IMR-90 (cell line): ENCODE measurements at regions not wholly inside any gene's neighbourhood (a gene's known extent, or its start where the extent isn't known, plus 50 kb on each side); places are given as distances from the start of the nearest gene placed in this dataset.

Source experiments
- ATAC-seq: fragments of 200-7000 bp; cut with Tn5 transposase; 2 replicates; pipeline ENCODE4 v1.9.1; 2020; ENCODE audit warnings: low read depth, mild to moderate bottlenecking, moderate library complexity
- BruUV-seq: library from RNA; stranded (reverse); fragments of 400-500 nt; replicated peaks from 2 replicates; lab custom pipeline; 2021; lab: Mats Ljungman, UMichigan
- CTCF ChIA-PET: fragments of 300-600 bp; formaldehyde crosslinking; extraction: SDS; loops from one replicate; lab custom pipeline; 2021; ENCODE audit warnings: antibody characterized with exemption; lab: Yijun Ruan, JAX
- POLR2A ChIA-PET: fragments of 300-600 bp; sonication (Branson Sonifier 250); formaldehyde crosslinking; loops from one replicate; lab custom pipeline; 2022; ENCODE audit warnings: antibody characterized with exemption; ENCODE audit not compliant: unreplicated experiment; lab: Charles Lee
- DNase-seq: peaks from one replicate; pipeline ENCODE4 v3.0.0; 2013
- H2AFZ ChIP-seq: replicated peaks from 2 replicates; pipeline ENCODE3; 2013; ENCODE audit warnings: low read length, mild to moderate bottlenecking; ENCODE audit not compliant: poor library complexity
- H2AK5ac ChIP-seq: 2 replicates; pipeline ENCODE4 v1.6.1; 2013; ENCODE audit warnings: low read depth, low read length, inconsistent platforms
- H2AK9ac ChIP-seq: replicated peaks from 2 replicates; pipeline ENCODE3; 2013; ENCODE audit warnings: mild to moderate bottlenecking, low read depth, low read length, moderate library complexity; ENCODE audit not compliant: poor library complexity
- H2BK120ac ChIP-seq: 2 replicates; pipeline ENCODE4 v1.6.1; 2013; ENCODE audit warnings: low read depth, low read length, inconsistent platforms
- H2BK15ac ChIP-seq: 3 replicates; pipeline ENCODE4 v1.6.1; 2013; ENCODE audit warnings: low read depth, low read length, inconsistent platforms
- H2BK20ac ChIP-seq: 2 replicates; pipeline ENCODE4 v1.6.1; 2013; ENCODE audit warnings: low read depth, mild to moderate bottlenecking, inconsistent platforms, low read length, moderate library complexity
- H2BK5ac ChIP-seq: 2 replicates; pipeline ENCODE4 v1.6.1; 2013; ENCODE audit warnings: mild to moderate bottlenecking, low read depth, low read length, inconsistent platforms; ENCODE audit not compliant: poor library complexity, severe bottlenecking
- H3K14ac ChIP-seq: replicated peaks from 2 replicates; pipeline ENCODE4 v1.6.1; 2013; ENCODE audit warnings: low read depth, low read length, inconsistent platforms
- H3K18ac ChIP-seq: 2 replicates; pipeline ENCODE4 v1.6.1; 2013; ENCODE audit warnings: low read depth, low read length, control low read depth
- H3K23ac ChIP-seq: 2 replicates; pipeline ENCODE4 v1.6.1; 2013; ENCODE audit warnings: low read depth, low read length, inconsistent platforms
- H3K27ac ChIP-seq: 2 replicates; pipeline ENCODE4 v1.5.1; 2013; ENCODE audit warnings: mild to moderate bottlenecking, control low read depth, low read length; ENCODE audit not compliant: insufficient read depth
- H3K27me3 ChIP-seq: 2 replicates; pipeline ENCODE4 v1.6.1; 2013; ENCODE audit warnings: low read length; ENCODE audit not compliant: control insufficient read depth, insufficient read depth
- H3K36me3 ChIP-seq: 2 replicates; pipeline ENCODE4 v1.6.1; 2013; ENCODE audit warnings: low read length, mixed read lengths; ENCODE audit not compliant: control insufficient read depth, insufficient read depth
- H3K4ac ChIP-seq: 2 replicates; pipeline ENCODE4 v1.6.1; 2013; ENCODE audit warnings: low read depth, low read length, inconsistent platforms
- H3K4me1 ChIP-seq: 2 replicates; pipeline ENCODE4 v1.6.1; 2013; ENCODE audit warnings: low read length, mixed read lengths; ENCODE audit not compliant: control insufficient read depth, insufficient read depth
- H3K4me2 ChIP-seq: 2 replicates; pipeline ENCODE4 v1.6.1; 2013; ENCODE audit warnings: low read depth, mild to moderate bottlenecking, control low read depth, low read length, moderate library complexity
- H3K4me3 ChIP-seq: 2 replicates; pipeline ENCODE4 v1.5.1; 2013; ENCODE audit warnings: low read depth, mild to moderate bottlenecking, control low read depth, low read length, moderate library complexity; ENCODE audit not compliant: insufficient read depth
- H3K56ac ChIP-seq: 2 replicates; pipeline ENCODE4 v1.6.1; 2013; ENCODE audit warnings: low read length, inconsistent platforms; ENCODE audit not compliant: insufficient read depth; ENCODE audit errors: extremely low read depth
- H3K79me1 ChIP-seq, 2 experiments: 2 replicates each; pipeline ENCODE4 v1.6.1; 2013; ENCODE audit warnings: low read length in 2 of 2, inconsistent platforms in 1 of 2, low read depth in 1 of 2
- H3K9ac ChIP-seq: 2 replicates; pipeline ENCODE4 v1.6.1; 2013; ENCODE audit warnings: low read depth, low read length, control low read depth
- H3K9me1 ChIP-seq: 2 replicates; pipeline ENCODE4 v1.6.1; 2013; ENCODE audit warnings: low read length, inconsistent platforms; ENCODE audit not compliant: insufficient read depth
- H3K9me3 ChIP-seq: 2 replicates; pipeline ENCODE4 v1.6.1; 2013; ENCODE audit warnings: low read length; ENCODE audit not compliant: control insufficient read depth, insufficient read depth
- H4K20me1 ChIP-seq: 2 replicates; pipeline ENCODE4 v1.6.1; 2013; ENCODE audit warnings: low read length, inconsistent platforms; ENCODE audit not compliant: insufficient read depth
- H4K5ac ChIP-seq: 2 replicates; pipeline ENCODE4 v1.6.1; 2013; ENCODE audit warnings: mild to moderate bottlenecking, low read depth, low read length, control low read depth
- H4K8ac ChIP-seq, 2 experiments: 2 replicates each; pipeline ENCODE4 v1.6.1; 2013; ENCODE audit warnings: low read depth in 2 of 2, low read length in 2 of 2, control low read depth in 1 of 2, inconsistent platforms in 1 of 2
- H4K91ac ChIP-seq: 2 replicates; pipeline ENCODE4 v1.6.1; 2013; ENCODE audit warnings: low read depth, low read length, inconsistent platforms; ENCODE audit not compliant: insufficient read depth
- BHLHE40 ChIP-seq: fragments of 150-350 bp; IDR thresholded peaks from 2 replicates; pipeline ENCODE4 v1.6.1; 2016; ENCODE audit warnings: mild to moderate bottlenecking, low read depth, low read length
- CEBPB ChIP-seq: IDR thresholded peaks from 2 replicates; pipeline ENCODE4 v1.6.1; 2012; ENCODE audit warnings: low read depth, low read length, improper control_type of control experiment
- CHD1 ChIP-seq: IDR thresholded peaks from 2 replicates; pipeline ENCODE4 v1.6.1; 2012; ENCODE audit warnings: low read depth, low read length, improper control_type of control experiment
- CTCF ChIP-seq: conservative IDR thresholded peaks from 2 replicates; pipeline ENCODE4 v1.5.1; 2012; ENCODE audit warnings: mild to moderate bottlenecking, low read depth, low read length, improper control_type of control experiment
- ELK1 ChIP-seq: fragments of 150-350 bp; IDR thresholded peaks from 2 replicates; pipeline ENCODE4 v1.6.1; 2016; ENCODE audit warnings: low read depth, mild to moderate bottlenecking, low read length, moderate library complexity, borderline replicate concordance
- MAFK ChIP-seq: IDR thresholded peaks from 2 replicates; pipeline ENCODE4 v1.6.1; 2012; ENCODE audit warnings: low read depth, low read length, improper control_type of control experiment
- MXI1 ChIP-seq: IDR thresholded peaks from 2 replicates; pipeline ENCODE4 v1.6.1; 2012; ENCODE audit warnings: low read depth, mild to moderate bottlenecking, low read length, moderate library complexity, borderline replicate concordance
- NFE2L2 ChIP-seq: fragments of 150-350 bp; IDR thresholded peaks from 2 replicates; pipeline ENCODE4 v1.6.1; 2016; ENCODE audit warnings: low read depth, mild to moderate bottlenecking, low read length
- POLR2A ChIP-seq: IDR thresholded peaks from 2 replicates; pipeline ENCODE4 v1.6.1; 2012; ENCODE audit warnings: mild to moderate bottlenecking, low read depth, low read length
- RFX5 ChIP-seq: IDR thresholded peaks from 2 replicates; pipeline ENCODE4 v1.8.0; 2012; ENCODE audit warnings: low read depth, mild to moderate bottlenecking, low read length, moderate library complexity
- SMC3 ChIP-seq: fragments of 150-350 bp; IDR thresholded peaks from 2 replicates; pipeline ENCODE4 v1.6.1; 2016; ENCODE audit warnings: low read depth, mild to moderate bottlenecking, antibody characterized with exemption, low read length, moderate library complexity
- USF2 ChIP-seq: fragments of 150-350 bp; IDR thresholded peaks from 2 replicates; pipeline ENCODE4 v1.6.1; 2017; ENCODE audit warnings: mild to moderate bottlenecking, antibody characterized with exemption, low read length, low read depth
- WGBS, 2 experiments: methylation state at CpG; one replicate each; pipeline versions ENCODE4 v1.1.5 to v1.1.7; 2013; ENCODE audit warnings: missing lambda C conversion rate in 2 of 2; ENCODE audit not compliant: insufficient read length in 1 of 2; ENCODE audit errors: extremely low coverage in 2 of 2; 5-methylcytosine and 5-hydroxymethylcytosine counted together
- dilution Hi-C: fragments of 300-500 bp; cut with HindIII; formaldehyde crosslinking; loops from one replicate; pipeline ENCODE4 v1.14.3; 2018; ENCODE audit warnings: low sequenced_read_pairs; ENCODE audit not compliant: unreplicated experiment
- in situ Hi-C: fragments of 300-500 bp; cut with MboI; formaldehyde crosslinking; loops from 3 replicates; pipeline ENCODE4 v1.14.3; 2019; ENCODE audit warnings: low sequenced_read_pairs, inconsistent platforms, mixed read lengths
- intact Hi-C: fragments of 100-400 bp; cut with micrococcal nuclease; formaldehyde crosslinking; loops from 2 replicates; pipeline ENCODE4 v1.10.0; 2022

- Histone ChIP-seq H3K36me3 (no peaks in the 10 kb centered on the region), H3K9me1 (no peaks in the 10 kb centered on the region), H3K4me3 (no peak overlapping the region), H3K79me1 (no peaks in the 10 kb centered on the region), H2BK5ac (no peak overlapping the region), H3K4me1 (no peaks in the 10 kb centered on the region; the same call in 1 of the 2 replicates), H4K5ac (no peak overlapping the region), H3K56ac (no peak overlapping the region), H4K20me1 (no peaks in the 10 kb centered on the region), H2AFZ (no peak overlapping the region), H2AK5ac (no peak overlapping the region), H4K8ac (no peak overlapping the region), H3K27me3 (no peaks in the 10 kb centered on the region; the same call in 1 of the 2 replicates), H3K9ac (no peak overlapping the region), H3K14ac (no peak overlapping the region), H2BK120ac (no peak overlapping the region), H3K4me2 (no peak overlapping the region), H3K18ac (no peak overlapping the region), H2BK20ac (no peak overlapping the region), H3K4ac (no peak overlapping the region), H3K9me3 (no peaks in the 10 kb centered on the region), H2AK9ac (no peak overlapping the region), H3K23ac (no peak overlapping the region), H3K27ac (no peak overlapping the region), H4K91ac (no peak overlapping the region), H2BK15ac (no peak overlapping the region)
- no peak for ATAC-seq
- POLR2A ChIA-PET = no interaction called here
- no peak for DNase-seq
- WGBS, 2 experiments = 59% methylated on average over 2 of the region's 6 CpGs; no CpG with 5 or more reads in 1 of the 2 experiments
- BruUV-seq = no TSS peak
- CTCF ChIA-PET = no interaction called here
- intact Hi-C loops = no loop called here
- TF ChIP-seq ELK1 (no peak), MXI1 (no peak), USF2 (no peak), MAFK (no peak), SMC3 (no peak), BHLHE40 (no peak), RFX5 (no peak), CHD1 (no peak), CEBPB (no peak), NFE2L2 (no peak), CTCF (no peak), POLR2A (no peak)
- dilution Hi-C loops = no loop called here
- in situ Hi-C loops = no loop called here
These were observed 259.9 kb upstream of the TMC3 start for GRCh38 chr15:81633889-81634288.
